HG02642 (cell line): ENCODE measurements at regions not wholly inside any gene's neighbourhood (a gene's known extent, or its start where the extent isn't known, plus 50 kb on each side); places are given as distances from the start of the nearest gene placed in this dataset.
"Not testable (repeated sequence)": the region's sequence is repeated elsewhere in the genome, so short reads cannot be mapped to it uniquely, and the experiment has no call there.

ENCODE experiments used
- ATAC-seq: cut with Tn5 transposase; IDR thresholded peaks from one replicate; pipeline ENCODE4 v1.9.1; 2021; ENCODE audit warnings: mild to moderate bottlenecking; ENCODE audit not compliant: unreplicated experiment, poor library complexity

DNA sequence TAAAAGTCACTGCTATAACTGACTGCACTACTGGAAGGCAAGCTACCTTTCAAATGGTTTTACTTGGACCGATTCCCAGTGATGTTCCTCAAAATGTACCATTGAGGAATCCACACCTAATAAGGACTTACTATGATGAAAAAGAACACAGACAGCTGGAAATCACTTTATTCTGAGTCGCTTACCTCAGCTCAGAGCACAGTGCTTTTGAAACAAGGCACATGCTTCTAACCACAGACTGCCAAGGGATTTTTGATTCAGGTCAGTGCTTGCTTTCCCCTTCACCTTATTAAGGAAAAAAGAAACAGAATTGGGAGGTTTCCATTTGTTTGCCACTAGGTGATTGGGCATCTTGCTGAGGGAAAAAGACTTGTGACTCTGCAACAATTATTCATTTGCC lies 707.5 kb upstream of the FSHR start:
- no peak for ATAC-seq

DNA sequence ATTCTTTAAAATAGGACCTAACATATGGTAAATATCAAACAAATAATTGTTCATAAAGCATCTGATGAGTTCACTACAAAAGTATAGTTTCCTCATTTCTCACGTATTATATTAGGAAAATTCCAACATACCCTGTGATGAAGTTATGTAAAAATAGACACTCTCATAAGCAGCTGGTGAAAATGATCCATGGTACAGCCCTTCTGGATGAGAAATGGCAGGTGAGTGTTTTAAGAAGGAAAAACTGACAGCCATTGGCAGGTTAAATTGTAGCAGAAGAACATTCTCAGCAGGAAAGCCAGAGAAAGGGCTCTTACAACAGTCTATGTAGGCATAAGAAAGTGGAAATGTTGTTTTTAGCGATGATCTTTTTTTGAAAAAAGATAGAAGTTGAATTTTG lies 706.5 kb upstream of the FSHR start:
- no peak for ATAC-seq

- ATAC-seq = no peak
Measured at GRCh38 chr2:49860170-49860569, 705.9 kb upstream of the FSHR start.

GRCh38 chr2:49858657-49859056 lies 704.3 kb upstream of the FSHR start:
- no peak for ATAC-seq

DNA sequence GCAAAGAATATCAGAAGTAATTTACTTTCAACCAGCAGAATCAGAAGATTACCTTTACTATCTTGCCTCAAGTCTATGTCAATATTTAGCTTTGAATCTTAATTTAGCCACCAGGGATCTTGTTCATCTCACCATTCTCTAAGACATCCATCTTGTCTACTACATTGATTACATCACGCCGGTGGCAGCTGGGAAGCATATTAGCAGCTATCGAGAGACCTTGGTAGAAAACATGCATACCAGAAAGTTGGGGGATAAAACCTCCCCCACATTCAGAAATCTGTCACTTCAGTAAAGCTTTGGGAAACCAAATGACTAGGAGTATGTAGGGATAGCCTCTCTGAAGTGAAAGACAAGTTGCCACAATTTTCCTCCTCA lies 703.8 kb upstream of the FSHR start:
- ATAC-seq = no peak

DNA sequence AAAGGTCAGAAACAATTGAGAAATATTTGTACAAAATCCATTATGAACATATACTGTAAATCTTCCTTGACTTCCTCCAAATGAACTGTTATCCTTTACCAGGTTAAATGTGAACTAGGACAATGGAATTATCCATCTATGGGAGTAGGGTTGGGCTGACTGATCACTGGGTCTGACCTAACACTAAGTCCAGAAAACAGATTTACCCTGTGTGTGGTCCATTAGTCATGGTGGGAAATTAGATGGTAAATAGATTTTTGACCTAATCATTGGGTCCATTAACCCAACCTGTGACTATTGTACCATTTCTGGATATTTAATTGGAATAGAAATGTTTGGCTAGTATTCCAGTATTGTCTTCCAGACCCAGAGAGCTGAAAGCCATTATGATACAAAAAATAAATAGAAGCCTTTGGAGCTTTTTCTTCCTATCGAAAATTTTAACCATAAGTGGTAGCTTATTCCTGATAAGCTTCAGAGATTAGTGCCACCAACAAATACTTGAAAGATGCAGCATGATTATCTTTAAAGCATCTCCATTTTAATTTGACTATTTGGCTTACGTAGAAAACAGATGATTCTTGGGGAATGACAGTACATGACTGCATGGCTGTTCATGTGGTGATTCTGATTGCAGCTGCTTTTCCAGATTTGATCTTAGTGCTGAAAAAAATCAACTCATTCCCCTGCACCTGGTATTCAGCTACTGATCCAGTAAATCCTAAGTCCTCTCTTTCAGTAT lies 703.2 kb upstream of the FSHR start:
- ATAC-seq = no peak

DNA sequence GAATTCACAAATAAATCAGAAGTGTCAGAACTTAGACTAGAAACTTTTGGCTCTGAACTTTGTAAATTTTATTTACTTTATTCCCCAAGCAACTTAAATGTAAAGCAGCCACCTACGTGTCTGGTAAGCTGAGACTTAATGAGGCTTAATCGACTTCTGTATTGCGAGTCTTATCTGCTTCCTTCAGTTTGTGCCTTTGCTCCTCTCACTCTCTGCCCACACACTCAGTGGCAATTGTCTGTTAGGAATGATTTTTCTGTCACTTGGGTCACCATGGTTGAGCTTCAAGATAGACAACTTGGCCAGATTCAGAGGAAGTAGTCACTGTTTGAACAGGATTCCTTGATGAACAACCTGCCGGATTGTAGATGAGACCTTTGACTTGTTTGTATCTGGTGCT lies 691.4 kb upstream of the FSHR start:
- no peak for ATAC-seq

GRCh38 chr2:49845021-49845420 lies 690.7 kb upstream of the FSHR start:
- ATAC-seq = no peak

- ATAC-seq = not testable (repeated sequence)
Measured at GRCh38 chr2:49844113-49844512, 689.8 kb upstream of the FSHR start.

- no peak for ATAC-seq
Measured at GRCh38 chr2:49843314-49843713, 689.0 kb upstream of the FSHR start.

GRCh38 chr2:49840428-49840975 lies 686.2 kb upstream of the FSHR start:
- no peak for ATAC-seq

GRCh38 chr2:49839818-49840217 lies 685.5 kb upstream of the FSHR start:
- ATAC-seq = no peak

DNA sequence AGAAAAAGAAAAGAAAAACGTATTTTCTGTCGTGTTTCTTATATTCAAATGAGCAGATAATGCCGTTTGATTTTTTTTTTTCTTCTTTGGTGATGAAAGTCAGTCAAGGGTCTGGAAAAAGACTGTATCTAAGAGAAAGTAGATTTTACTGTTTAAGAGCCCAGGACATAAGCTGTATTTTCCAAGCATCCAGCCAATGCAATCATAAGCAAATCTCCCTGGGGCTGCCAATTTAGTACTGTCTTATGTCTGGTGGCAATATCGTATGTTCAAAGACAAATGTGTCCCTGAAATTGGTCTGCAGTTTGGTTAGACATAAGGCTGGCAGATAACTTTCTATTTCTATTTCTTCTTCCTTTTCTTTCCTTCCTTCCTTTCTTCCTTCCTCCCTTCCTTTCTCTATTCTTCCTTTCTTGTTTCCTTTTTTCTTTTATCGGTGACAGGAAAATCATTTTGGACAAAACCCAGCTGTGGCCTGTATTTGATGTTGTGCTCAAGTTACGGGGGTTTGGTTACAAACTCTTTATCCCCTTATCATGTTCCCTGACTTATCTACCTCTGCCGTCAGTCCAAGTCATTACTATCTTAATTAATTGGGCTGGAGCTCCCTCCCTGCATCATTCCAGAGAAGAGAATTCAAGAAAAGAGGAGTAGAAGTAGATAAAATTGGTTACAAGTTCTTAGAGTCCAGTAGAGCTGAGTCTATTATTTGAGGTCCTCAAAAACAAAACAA lies 683.4 kb upstream of the FSHR start:
- ATAC-seq = no peak

GRCh38 chr2:49836017-49836416 lies 681.7 kb upstream of the FSHR start:
- ATAC-seq = no peak

DNA sequence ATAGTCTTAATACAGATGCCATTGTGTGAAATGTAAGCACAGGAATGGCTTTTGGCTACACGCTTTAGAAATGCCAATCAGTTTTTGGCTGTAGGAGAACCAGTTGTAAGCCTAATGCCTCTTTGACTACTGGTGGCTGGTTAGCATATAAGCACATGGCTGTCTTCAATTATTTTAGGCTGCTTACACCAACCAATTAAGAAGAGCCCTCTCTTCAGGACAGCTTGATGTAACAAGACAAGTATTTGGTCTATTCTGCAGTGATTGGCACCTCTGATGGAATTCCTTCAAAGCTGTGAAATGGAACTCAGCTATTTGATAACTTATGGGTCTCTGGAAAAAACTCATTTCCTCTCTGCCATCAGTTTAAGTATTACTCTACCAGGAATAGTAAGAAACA lies 680.1 kb upstream of the FSHR start:
- no peak for ATAC-seq

DNA sequence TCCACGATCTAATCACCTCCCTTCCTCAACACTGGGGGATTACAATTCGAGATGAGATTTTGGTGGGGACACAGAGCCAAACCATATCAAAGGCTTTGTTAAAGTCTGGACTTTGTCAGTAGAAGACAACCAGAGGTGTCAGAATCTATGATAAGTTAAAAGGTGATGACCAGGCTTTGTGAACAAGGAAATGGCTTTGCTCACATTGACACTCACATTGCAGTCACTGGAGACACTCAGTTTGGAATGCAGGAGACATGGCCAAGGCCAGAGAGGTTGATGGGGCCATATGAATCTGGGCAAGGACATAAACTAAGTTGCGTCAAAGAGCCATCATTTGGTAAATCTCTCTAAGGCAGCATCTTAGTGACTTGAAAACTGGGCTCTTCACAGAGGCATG lies 678.2 kb upstream of the FSHR start:
- no peak for ATAC-seq

DNA sequence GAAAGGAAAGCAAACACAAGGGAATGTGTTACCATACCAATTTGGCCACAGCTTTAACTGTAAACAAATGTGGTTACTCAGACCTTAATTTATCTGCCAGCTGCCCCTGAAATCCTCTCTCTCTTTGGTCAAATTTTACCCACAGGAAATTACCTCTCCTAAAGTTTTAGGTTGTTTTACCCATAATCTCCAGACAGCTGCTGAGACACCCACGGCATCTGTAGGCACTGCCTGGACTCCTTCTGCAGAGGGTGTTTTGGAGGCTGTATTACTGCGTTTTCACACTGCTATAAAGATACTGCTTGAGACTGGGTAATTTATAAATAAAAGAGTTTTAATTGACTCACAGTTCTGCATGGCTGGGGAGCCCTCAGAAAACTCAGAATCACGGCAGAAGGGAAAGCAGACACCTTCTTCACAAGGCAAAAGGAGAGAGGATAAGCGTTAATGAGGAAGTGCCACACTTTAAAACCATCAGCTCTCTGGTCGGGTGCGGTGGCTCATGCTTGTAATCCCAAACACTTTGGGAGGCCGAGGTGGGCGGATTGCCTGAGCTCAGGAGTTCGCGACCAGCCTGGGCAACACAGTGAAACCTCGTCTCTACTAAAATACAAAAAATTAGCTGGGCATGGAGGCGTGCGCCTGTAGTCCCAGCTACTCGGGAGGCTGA lies 677.5 kb upstream of the FSHR start:
- ATAC-seq = no peak

GRCh38 chr2:49830846-49831245 lies 676.5 kb upstream of the FSHR start:
- ATAC-seq = no peak

DNA sequence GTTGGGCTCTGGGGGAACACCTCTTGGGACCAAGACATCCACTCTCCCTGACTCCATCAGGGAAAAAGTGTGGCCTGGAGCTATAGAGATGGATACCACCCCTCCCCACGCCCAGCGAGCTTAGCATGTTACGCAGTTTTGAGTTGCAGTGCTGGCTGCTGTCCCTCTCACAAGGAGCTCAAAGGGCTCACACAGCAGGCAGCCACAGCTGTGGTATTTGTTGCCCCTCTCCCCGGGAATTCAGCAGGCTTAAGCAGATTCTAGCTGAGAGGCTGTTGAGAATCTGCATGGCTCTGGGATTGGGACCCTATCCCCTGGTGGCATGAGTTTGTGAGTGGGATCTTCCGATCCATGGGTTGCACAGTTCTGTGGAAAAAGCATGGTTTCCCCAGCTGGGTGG lies 673.1 kb upstream of the FSHR start:
- ATAC-seq = no peak

GRCh38 chr2:49813208-49813607 lies 658.9 kb upstream of the FSHR start:
- no peak for ATAC-seq

- ATAC-seq = no peak
Measured at GRCh38 chr2:49812730-49813129, 658.4 kb upstream of the FSHR start.
